Keratinocyte (primary cell): ENCODE measurements at regions not wholly inside any gene's neighbourhood (a gene's known extent, or its start where the extent isn't known, plus 50 kb on each side); places are given as distances from the start of the nearest gene placed in this dataset.

Experiments used
- DNase-seq: peaks from one replicate; pipeline ENCODE4 v3.0.0-alpha.2; 2011; ENCODE audit warnings: low read depth, missing footprints, low spot score
- FAIRE-seq: peaks from 2 replicates; lab custom pipeline; 2011; peaks lifted over from hg19 to GRCh38; lab: Jason Lieb, UNC
- H2AFZ ChIP-seq: 2 replicates; pipeline ENCODE4 v1.6.0; 2012; ENCODE audit warnings: low read length, control low read depth, inconsistent platforms; ENCODE audit not compliant: control insufficient read depth
- H3K27ac ChIP-seq: 2 replicates; pipeline ENCODE4 v1.5.1; 2011; ENCODE audit warnings: low read length; ENCODE audit not compliant: control insufficient read depth, insufficient read depth
- H3K27me3 ChIP-seq: 3 replicates; pipeline ENCODE4 v1.6.0; 2011; ENCODE audit warnings: low read length; ENCODE audit not compliant: control insufficient read depth, insufficient read depth; ENCODE audit errors: extremely low read depth
- H3K36me3 ChIP-seq, 2 experiments: 2 replicates in 1 of 2; 3 replicates in 1 of 2; pipeline ENCODE4 v1.5.1; 2011; ENCODE audit warnings: low read length in 2 of 2, mild to moderate bottlenecking in 1 of 2; ENCODE audit not compliant: control insufficient read depth in 2 of 2, insufficient read depth in 2 of 2; ENCODE audit errors: extremely low read depth in 1 of 2
- H3K4me1 ChIP-seq: 3 replicates; pipeline ENCODE4 v1.5.1; 2011; ENCODE audit warnings: low read length; ENCODE audit not compliant: control insufficient read depth, insufficient read depth; ENCODE audit errors: extremely low read depth
- H3K4me2 ChIP-seq: 3 replicates; pipeline ENCODE4 v1.6.0; 2011; ENCODE audit warnings: low read depth, low read length; ENCODE audit not compliant: control insufficient read depth, insufficient read depth; ENCODE audit errors: extremely low read depth
- H3K4me3 ChIP-seq, 3 experiments: fragments of 200-600 bp in 1 of 3; sonication (generic) in 1 of 3; 2 replicates in 2 of 3; 3 replicates in 1 of 3; pipeline ENCODE4 v1.5.1; 2011 to 2016; ENCODE audit warnings: low read length in 3 of 3, mild to moderate bottlenecking in 3 of 3, control low read depth in 2 of 3, inconsistent platforms in 1 of 3, low read depth in 1 of 3, mixed read lengths in 1 of 3, mixed run types in 1 of 3, moderate library complexity in 1 of 3; ENCODE audit not compliant: control insufficient read depth in 2 of 3, insufficient read depth in 2 of 3; ENCODE audit errors: extremely low read depth in 1 of 3
- H3K79me2 ChIP-seq: 2 replicates; pipeline ENCODE4 v1.6.0; 2012; ENCODE audit warnings: low read length; ENCODE audit not compliant: control insufficient read depth, insufficient read depth
- H3K9ac ChIP-seq: 3 replicates; pipeline ENCODE4 v1.6.0; 2011; ENCODE audit warnings: low read length; ENCODE audit not compliant: control insufficient read depth, insufficient read depth; ENCODE audit errors: extremely low read depth
- H3K9me1 ChIP-seq: 3 replicates; pipeline ENCODE4 v1.6.0; 2011; ENCODE audit warnings: low read length; ENCODE audit not compliant: control insufficient read depth, insufficient read depth; ENCODE audit errors: extremely low read depth
- H3K9me3 ChIP-seq: 2 replicates; pipeline ENCODE4 v1.5.1; 2012; ENCODE audit warnings: low read depth, low read length; ENCODE audit not compliant: control insufficient read depth
- H4K20me1 ChIP-seq: 3 replicates; pipeline ENCODE4 v1.6.0; 2011; ENCODE audit warnings: low read length; ENCODE audit not compliant: control insufficient read depth, insufficient read depth; ENCODE audit errors: extremely low read depth
- EZH2 ChIP-seq: IDR thresholded peaks from one replicate; pipeline ENCODE4 v1.6.1; 2012; ENCODE audit warnings: inconsistent platforms, mild to moderate bottlenecking, low read length, moderate library complexity
- dilution Hi-C: fragments of 300-500 bp; cut with MboI; formaldehyde crosslinking; loops from one replicate; pipeline ENCODE4 v1.7.0; 2020; ENCODE audit warnings: low sequenced_read_pairs; ENCODE audit not compliant: extremely low pct_ligation_motif_present
- TF ChIP-seq, protein P1 (sequence below), 3 experiments: IDR thresholded peaks in 1 of 3; conservative IDR thresholded peaks in 1 of 3; optimal IDR thresholded peaks in 1 of 3; 2 replicates in 2 of 3; 3 replicates in 1 of 3; pipeline versions ENCODE3 to v1.5.1; 2011; ENCODE audit warnings: low read length in 3 of 3, mild to moderate bottlenecking in 3 of 3, moderate library complexity in 2 of 3, control low read depth in 1 of 3, inconsistent platforms in 1 of 3; ENCODE audit not compliant: insufficient read depth in 2 of 3; ENCODE audit errors: extremely low read depth in 1 of 3

DNA sequence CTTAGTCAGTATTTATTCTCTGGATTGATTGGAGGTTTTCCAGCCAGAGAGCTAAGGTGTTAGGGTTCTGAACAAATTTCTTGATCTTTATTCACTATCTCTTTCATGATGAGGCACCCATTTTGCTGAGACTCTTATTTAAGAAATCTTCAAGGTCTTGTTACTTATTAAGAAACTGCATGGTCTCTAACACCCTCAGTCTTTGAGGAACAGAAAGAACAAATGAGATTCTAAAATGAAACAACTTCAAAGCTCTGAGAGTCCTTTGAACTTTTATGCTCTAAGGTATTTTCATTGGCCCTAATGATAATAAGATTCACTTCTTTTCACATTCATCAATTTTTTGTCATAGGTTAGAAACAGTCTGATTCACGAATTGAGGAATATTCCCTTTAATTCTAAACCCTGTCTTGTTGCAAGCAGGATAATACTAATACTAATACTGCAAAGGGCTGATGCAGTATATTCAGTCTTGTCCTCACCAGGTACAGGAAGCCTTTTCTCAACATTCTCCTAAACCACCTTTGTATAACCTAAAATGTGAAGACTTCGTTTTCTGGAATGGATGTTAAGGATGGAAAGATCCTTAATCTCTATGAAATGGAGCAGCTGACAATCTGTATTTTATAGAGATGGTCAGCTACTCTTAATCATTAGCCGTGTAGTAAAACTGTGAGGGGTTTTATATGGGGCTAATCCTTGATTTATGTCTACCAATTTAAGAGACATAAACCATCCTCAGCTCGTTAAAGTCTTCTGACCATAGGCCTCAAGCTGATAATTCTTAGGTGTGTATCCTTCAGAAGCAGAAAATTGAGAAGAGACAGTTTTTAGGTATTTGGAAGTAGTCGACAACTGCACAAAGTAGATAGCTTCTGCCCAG, 198.3 kb downstream of the OTOL1 start:
- Histone ChIP-seq H3K27ac (no peak overlapping the region), H3K4me1 (no peaks in the 10 kb centered on the region)

DNA sequence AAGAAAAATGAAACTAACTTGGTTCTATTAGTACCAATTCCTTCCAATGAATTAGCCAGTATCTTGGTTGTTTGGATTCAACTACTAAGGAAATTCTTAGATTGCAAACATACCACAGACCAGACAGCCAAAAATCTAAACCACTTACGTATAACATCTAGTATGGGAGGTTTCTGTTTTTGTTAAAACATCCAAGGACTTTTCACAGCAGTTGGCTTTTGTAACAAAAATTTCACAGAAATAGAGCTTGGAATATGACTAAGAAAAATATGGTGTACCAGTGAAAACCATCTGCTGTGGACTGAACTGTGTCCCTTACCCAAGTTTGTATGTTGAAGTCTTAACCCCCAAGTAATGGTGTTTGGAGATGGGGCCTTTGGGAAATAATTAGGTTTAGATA, 199.2 kb downstream of the OTOL1 start:
- Histone ChIP-seq H3K4me1 (no peaks in the 10 kb centered on the region), H4K20me1 (no peaks in the 10 kb centered on the region), H3K36me3 (no peaks in the 10 kb centered on the region), H2AFZ (no peak overlapping the region), H3K9me3 (peaks cover under 1% of the 10 kb centered on the region), H3K9ac (no peak overlapping the region), H3K79me2 (no peaks in the 10 kb centered on the region), H3K9me1 (no peaks in the 10 kb centered on the region), H3K4me3 (no peak overlapping the region), H3K4me2 (no peak overlapping the region), H3K27ac (no peak overlapping the region), H3K27me3 (no peaks in the 10 kb centered on the region)
- TF ChIP-seq, protein P1, sequence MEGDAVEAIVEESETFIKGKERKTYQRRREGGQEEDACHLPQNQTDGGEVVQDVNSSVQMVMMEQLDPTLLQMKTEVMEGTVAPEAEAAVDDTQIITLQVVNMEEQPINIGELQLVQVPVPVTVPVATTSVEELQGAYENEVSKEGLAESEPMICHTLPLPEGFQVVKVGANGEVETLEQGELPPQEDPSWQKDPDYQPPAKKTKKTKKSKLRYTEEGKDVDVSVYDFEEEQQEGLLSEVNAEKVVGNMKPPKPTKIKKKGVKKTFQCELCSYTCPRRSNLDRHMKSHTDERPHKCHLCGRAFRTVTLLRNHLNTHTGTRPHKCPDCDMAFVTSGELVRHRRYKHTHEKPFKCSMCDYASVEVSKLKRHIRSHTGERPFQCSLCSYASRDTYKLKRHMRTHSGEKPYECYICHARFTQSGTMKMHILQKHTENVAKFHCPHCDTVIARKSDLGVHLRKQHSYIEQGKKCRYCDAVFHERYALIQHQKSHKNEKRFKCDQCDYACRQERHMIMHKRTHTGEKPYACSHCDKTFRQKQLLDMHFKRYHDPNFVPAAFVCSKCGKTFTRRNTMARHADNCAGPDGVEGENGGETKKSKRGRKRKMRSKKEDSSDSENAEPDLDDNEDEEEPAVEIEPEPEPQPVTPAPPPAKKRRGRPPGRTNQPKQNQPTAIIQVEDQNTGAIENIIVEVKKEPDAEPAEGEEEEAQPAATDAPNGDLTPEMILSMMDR (optimal IDR thresholded peaks at IDR 0.05 in 1 of 3, IDR thresholded peaks at IDR 0.05 in 1 of 3, conservative IDR thresholded peaks at IDR 0.05 in 1 of 3; ENCODE audit: extremely low read depth in 1 of 3, insufficient read depth in 2 of 3, low read length in 3 of 3), result no peak
- no peak for TF ChIP-seq EZH2
- DNase-seq (no peak), FAIRE-seq (no peak)
- dilution Hi-C loops, result no loop called here

More for the DNA sequence above, 198.3 kb downstream of the OTOL1 start:
- H2AFZ ChIP-seq, result no peak overlapping the region
- TF ChIP-seq EZH2, result no peak
- dilution Hi-C loops, result no loop called here
- FAIRE-seq (no peak), DNase-seq (no peak)
- H3K4me2 ChIP-seq, result no peak overlapping the region
- H3K9me3 ChIP-seq, result no peaks in the 10 kb centered on the region
- no peaks in the 10 kb centered on the region for H3K36me3 ChIP-seq
- no peak overlapping the region for H3K9ac ChIP-seq
- H3K4me3 ChIP-seq, result no peak overlapping the region
- no peaks in the 10 kb centered on the region for H3K27me3 ChIP-seq
- H4K20me1 ChIP-seq, result no peaks in the 10 kb centered on the region
- H3K9me1 ChIP-seq, result no peaks in the 10 kb centered on the region
- H3K79me2 ChIP-seq, result no peaks in the 10 kb centered on the region
